Spleen (tissue), 11 donors: ENCODE measurements at regions not wholly inside any gene's neighbourhood (a gene's known extent, or its start where the extent isn't known, plus 50 kb on each side); places are given as distances from the start of the nearest gene placed in this dataset.

Source experiments
- DNase-seq: peaks from one replicate; pipeline ENCODE4 v3.0.0-alpha.2; 2020
- H3K27ac ChIP-seq, 8 donors: fragments of 200-600 bp; sonication (generic) in 7 of 8; 1 replicate in 4 of 8; 2 replicates in 4 of 8; pipeline versions ENCODE4 v1.5.0 to v1.8.0; 2016 to 2021; ENCODE audit warnings: inconsistent platforms in 4 of 8, mild to moderate bottlenecking in 4 of 8, moderate library complexity in 1 of 8
- H3K27me3 ChIP-seq, 7 donors: fragments of 200-600 bp; sonication (generic) in 6 of 7; replicated peaks in 1 of 7; 1 replicate in 4 of 7; 2 replicates in 3 of 7; pipeline versions ENCODE4 v1.5.0 to v1.8.0; 2016 to 2021; ENCODE audit warnings: inconsistent platforms in 3 of 7, mild to moderate bottlenecking in 1 of 7
- H3K36me3 ChIP-seq, 6 donors: fragments of 200-600 bp; sonication (generic) in 5 of 6; 1 replicate in 4 of 6; 2 replicates in 2 of 6; pipeline versions ENCODE4 v1.5.0 to v1.8.0; 2016 to 2021; ENCODE audit warnings: inconsistent platforms in 2 of 6
- H3K4me1 ChIP-seq, 6 donors: fragments of 200-600 bp; sonication (generic) in 5 of 6; 1 replicate in 3 of 6; 2 replicates in 3 of 6; pipeline versions ENCODE4 v1.5.0 to v1.8.0; 2016 to 2021; ENCODE audit warnings: inconsistent platforms in 3 of 6
- H3K4me3 ChIP-seq, 8 donors: fragments of 200-600 bp; sonication (generic) in 7 of 8; 1 replicate in 4 of 8; 2 replicates in 4 of 8; pipeline versions ENCODE4 v1.5.0 to v1.8.0; 2016 to 2021; ENCODE audit warnings: inconsistent platforms in 4 of 8, mild to moderate bottlenecking in 4 of 8, moderate library complexity in 2 of 8
- H3K9me3 ChIP-seq, 8 donors: fragments of 200-600 bp; sonication (generic) in 7 of 8; 1 replicate in 4 of 8; 2 replicates in 4 of 8; pipeline versions ENCODE4 v1.5.0 to v1.8.0; 2016 to 2021; ENCODE audit warnings: inconsistent platforms in 4 of 8
- POLR2A ChIP-seq, 3 donors: fragments of 450-650 bp; IDR thresholded peaks; one replicate each; pipeline ENCODE4 v1.5.1; 2017; ENCODE audit warnings: antibody characterized with exemption in 3 of 3, mild to moderate bottlenecking in 1 of 3
- POLR2AphosphoS5 ChIP-seq, 3 donors: sonication (generic); formaldehyde crosslinking; IDR thresholded peaks; one replicate each; pipeline ENCODE4 v1.5.1; 2017; ENCODE audit warnings: antibody characterized with exemption in 3 of 3
- WGBS, 5 donors: extraction: QIAGEN DNeasy Blood & Tissue Kit in 3 of 5; methylation state at CpG; one replicate each; pipeline versions ENCODE4 v1.1.5 to v1.1.7; 2013 to 2018; 5-methylcytosine and 5-hydroxymethylcytosine counted together
- intact Hi-C: fragments of 100-400 bp; cut with DNase I; formaldehyde crosslinking; loops from one replicate; pipeline ENCODE4 v1.15.0; 2023; ENCODE audit warnings: low total_unique reads
- TF ChIP-seq, protein P1 (sequence below), 11 experiments: fragments of 200-600 bp in 7 of 11; fragments of 450-650 bp in 4 of 11; sonication (generic) in 4 of 11; IDR thresholded peaks in 8 of 11; conservative IDR thresholded peaks in 3 of 11; 1 replicate in 7 of 11; 2 replicates in 4 of 11; pipeline versions ENCODE4 v1.4.0 to v1.8.0; 2016 to 2021; ENCODE audit warnings: antibody characterized with exemption in 11 of 11, inconsistent platforms in 4 of 11, mild to moderate bottlenecking in 1 of 11
- donor health status: healthy with polysubstance abuse.
- donor health status: DM: no; HTN: no; CAD: no; lungs with moderate emphysema.
- donor health status: DM: no; HTN: no; CAD: no.
- donor health status: Bipolar disorder and iron deficiency.
- donor health status: healthy.
- donor health status: DM: no; HTN: no; CAD: no.
- donor health status: DM: yes; HTN: yes; CAD: no.

- Histone ChIP-seq H3K27ac (peak overlapping the region in 4 of 8 donors; percentile 7 to 70 (median 62)), H3K27me3 (no peaks in the 10 kb centered on the region), H3K4me3 (peak overlapping the region in 1 of 8 donors; percentile 5), H3K36me3 (no peaks in the 10 kb centered on the region), H3K4me1 (no peaks in the 10 kb centered on the region), H3K9me3 (peaks cover 0 to 13% (median 3%) of the 10 kb centered on the region in 8 donors)
- DNase-seq, result peak; percentile 65
- TF ChIP-seq POLR2AphosphoS5 (IDR thresholded peaks at IDR 0.05) (no peak), POLR2A (IDR thresholded peaks at IDR 0.05) (no peak)
- TF ChIP-seq, protein P1, sequence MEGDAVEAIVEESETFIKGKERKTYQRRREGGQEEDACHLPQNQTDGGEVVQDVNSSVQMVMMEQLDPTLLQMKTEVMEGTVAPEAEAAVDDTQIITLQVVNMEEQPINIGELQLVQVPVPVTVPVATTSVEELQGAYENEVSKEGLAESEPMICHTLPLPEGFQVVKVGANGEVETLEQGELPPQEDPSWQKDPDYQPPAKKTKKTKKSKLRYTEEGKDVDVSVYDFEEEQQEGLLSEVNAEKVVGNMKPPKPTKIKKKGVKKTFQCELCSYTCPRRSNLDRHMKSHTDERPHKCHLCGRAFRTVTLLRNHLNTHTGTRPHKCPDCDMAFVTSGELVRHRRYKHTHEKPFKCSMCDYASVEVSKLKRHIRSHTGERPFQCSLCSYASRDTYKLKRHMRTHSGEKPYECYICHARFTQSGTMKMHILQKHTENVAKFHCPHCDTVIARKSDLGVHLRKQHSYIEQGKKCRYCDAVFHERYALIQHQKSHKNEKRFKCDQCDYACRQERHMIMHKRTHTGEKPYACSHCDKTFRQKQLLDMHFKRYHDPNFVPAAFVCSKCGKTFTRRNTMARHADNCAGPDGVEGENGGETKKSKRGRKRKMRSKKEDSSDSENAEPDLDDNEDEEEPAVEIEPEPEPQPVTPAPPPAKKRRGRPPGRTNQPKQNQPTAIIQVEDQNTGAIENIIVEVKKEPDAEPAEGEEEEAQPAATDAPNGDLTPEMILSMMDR (IDR thresholded peaks at IDR 0.05 in 8 of 11, conservative IDR thresholded peaks at IDR 0.05 in 3 of 11), result no peak
- 76 to 95% (median 83%) methylated on average over 7 of the region's 7 CpGs for WGBS, 5 donors
- intact Hi-C loops, result no loop called here
Observed at GRCh38 chr2:175464311-175464670, 282.8 kb upstream of the ATP5MC3 start.

DNA sequence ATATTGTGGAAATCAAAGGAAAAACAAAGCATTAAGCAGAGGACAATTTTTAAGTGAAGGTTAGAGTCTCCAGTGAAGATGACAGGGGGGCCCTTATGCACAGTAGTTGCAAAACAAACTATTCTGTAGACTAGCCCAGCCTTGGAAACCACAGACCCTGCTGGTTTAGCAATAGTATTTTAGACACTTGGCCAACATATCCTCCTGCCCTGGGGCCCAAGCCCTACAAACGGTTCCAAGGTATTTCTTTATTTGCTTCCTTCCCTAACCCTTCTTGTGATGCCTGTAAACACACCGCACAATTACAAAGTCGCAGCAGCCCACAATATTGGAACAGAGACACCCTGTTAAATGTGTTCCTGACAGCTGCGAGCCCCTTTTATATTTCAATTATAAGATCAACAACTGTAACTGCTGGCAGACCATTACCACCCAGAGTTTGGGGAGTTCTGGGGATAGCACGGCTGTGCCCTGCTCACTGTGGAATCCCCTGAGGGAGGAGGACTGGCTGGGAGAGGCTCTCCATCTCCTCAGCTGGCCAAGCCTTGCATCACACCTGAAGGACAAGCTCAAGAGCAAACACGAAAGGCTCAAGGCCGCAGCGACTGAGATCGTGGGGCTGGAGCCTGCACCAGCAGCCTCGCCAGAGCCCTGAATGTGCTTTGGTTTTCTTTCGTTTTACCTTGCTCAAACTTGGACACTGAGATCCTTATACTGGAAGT, 282.2 kb upstream of the ATP5MC3 start:
- no peaks in the 10 kb centered on the region for H3K4me1 ChIP-seq
- DNase-seq, result no peak
- H3K27ac ChIP-seq, result peak overlapping the region in 4 of 8 donors; percentile 7 to 70 (median 62)
- H3K9me3 ChIP-seq, result peaks cover 0 to 13% (median 3%) of the 10 kb centered on the region in 8 donors
- H3K27me3 ChIP-seq, result no peaks in the 10 kb centered on the region
- intact Hi-C loops, result no loop called here
- 50 to 80% (median 68%) methylated on average over 11 of the region's 11 CpGs for WGBS, 5 donors
- peak overlapping the region in 1 of 8 donors; percentile 5 for H3K4me3 ChIP-seq
- no peaks in the 10 kb centered on the region for H3K36me3 ChIP-seq
- TF ChIP-seq, protein P1 (IDR thresholded peaks at IDR 0.05 in 8 of 11, conservative IDR thresholded peaks at IDR 0.05 in 3 of 11), result no peak
- no peak for TF ChIP-seq POLR2AphosphoS5 (IDR thresholded peaks at IDR 0.05)
- TF ChIP-seq POLR2A (IDR thresholded peaks at IDR 0.05), result no peak

DNA sequence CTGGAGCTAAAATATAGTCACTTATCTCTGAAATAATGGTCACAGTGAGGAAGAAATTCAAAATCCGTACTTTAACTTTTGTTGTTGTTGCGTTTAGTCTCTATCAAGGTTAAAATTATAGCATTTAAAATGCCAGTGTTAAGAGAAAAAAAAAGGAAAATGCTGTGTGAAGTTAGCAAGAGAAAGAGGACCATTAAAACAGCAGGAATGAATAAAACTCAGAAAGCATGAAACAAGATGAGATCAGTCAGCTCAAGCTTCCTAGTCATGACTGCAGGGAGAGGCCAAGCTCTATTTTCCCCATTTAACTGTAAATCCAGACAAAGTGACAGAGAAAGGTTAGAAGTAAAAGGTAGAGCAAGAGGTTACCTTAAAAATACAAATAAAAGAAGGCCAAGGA, 281.7 kb upstream of the ATP5MC3 start:
- Histone ChIP-seq H3K36me3 (no peaks in the 10 kb centered on the region), H3K27ac (peak overlapping the region in 3 of 8 donors; percentile 7 to 70 (median 63)), H3K27me3 (no peaks in the 10 kb centered on the region), H3K4me1 (no peaks in the 10 kb centered on the region), H3K4me3 (no peak overlapping the region), H3K9me3 (peaks cover 0 to 13% (median 3%) of the 10 kb centered on the region in 8 donors)
- intact Hi-C loops, result no loop called here
- WGBS, 5 donors, result 75 to 95% (median 89%) methylated on average over 2 of the region's 2 CpGs
- no peak for DNase-seq
- TF ChIP-seq, protein P1 (IDR thresholded peaks at IDR 0.05 in 8 of 11, conservative IDR thresholded peaks at IDR 0.05 in 3 of 11), result no peak
- TF ChIP-seq POLR2AphosphoS5 (IDR thresholded peaks at IDR 0.05) (no peak), POLR2A (IDR thresholded peaks at IDR 0.05) (no peak)

DNA sequence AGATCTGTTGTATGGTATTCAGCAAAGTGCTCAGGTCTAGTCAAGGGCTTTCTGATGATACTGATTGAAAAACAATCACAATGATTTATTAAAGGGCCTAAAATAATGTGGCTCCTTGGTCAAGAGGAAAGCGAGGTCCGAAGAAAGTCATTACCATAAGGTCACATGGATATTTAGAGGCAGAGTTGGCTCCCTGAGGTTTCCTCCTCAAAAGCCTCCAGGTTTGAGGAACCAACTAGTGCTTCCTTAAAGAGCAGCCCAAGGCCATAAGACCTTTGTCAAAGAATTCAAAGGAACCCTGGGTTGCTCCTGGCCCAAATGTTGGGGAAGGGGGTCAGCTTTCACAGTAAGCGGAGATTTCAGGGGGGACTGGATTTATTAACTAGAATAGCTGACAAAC, 280.7 kb upstream of the ATP5MC3 start:
- Histone ChIP-seq H3K27me3 (no peaks in the 10 kb centered on the region), H3K9me3 (peaks cover 0 to 13% (median 3%) of the 10 kb centered on the region in 8 donors), H3K4me1 (no peaks in the 10 kb centered on the region), H3K4me3 (no peak overlapping the region), H3K27ac (peak overlapping the region in 4 of 8 donors; percentile 6 to 63 (median 24)), H3K36me3 (no peaks in the 10 kb centered on the region)
- intact Hi-C loops, result no loop called here
- TF ChIP-seq, protein P1 (IDR thresholded peaks at IDR 0.05 in 8 of 11, conservative IDR thresholded peaks at IDR 0.05 in 3 of 11), result no peak
- TF ChIP-seq POLR2A (IDR thresholded peaks at IDR 0.05), result no peak
- no peak for TF ChIP-seq POLR2AphosphoS5 (IDR thresholded peaks at IDR 0.05)
- DNase-seq, result no peak
- 66 to 90% (median 86%) methylated on average over 3 of the region's 3 CpGs for WGBS, 5 donors
